ENCODE measurements at regions not wholly inside any gene's neighbourhood (a gene's known extent, or its start where the extent isn't known, plus 50 kb on each side); places are given as distances from the start of the nearest gene placed in this dataset.

DNA sequence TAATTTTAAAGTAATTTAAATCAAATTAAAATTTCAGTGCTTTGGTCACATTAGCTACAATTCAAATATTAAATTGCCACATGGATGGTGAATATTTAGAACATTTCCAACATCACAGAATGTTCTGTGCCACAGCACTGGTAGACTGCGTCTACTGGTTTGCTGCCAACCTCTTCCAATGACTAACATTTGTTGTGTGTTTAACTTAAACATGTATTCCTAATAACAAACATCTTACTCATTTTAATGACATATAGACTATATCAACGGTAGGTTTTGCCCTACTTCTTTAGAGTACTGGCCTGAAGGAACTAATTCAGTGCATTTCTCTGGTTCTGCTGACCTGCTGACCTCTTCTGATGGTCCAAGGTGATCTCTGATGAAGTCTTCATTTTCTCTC lies 157.6 kb downstream of the DCK start:
- no peak overlapping the region for H3K4me3 ChIP-seq (ENCODE audit: low read depth, low read length)

DNA sequence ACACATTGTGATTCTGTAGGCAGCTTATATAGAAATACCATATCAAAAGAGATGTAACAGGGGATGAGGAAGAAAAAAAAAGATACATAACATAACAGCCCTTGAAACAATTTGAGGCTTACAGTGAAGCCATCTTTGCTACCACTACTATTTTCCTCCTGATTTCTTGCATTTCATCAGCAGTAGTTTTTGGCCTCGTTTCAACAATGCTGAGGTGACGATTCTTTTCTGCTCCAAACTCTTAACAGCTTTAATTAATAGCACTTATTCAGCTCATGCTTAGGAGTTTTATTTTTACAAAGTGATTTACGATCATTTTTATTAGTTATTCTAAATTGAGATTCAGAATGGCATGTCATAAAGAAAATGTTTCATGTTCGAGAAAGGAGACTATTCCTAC lies 163.2 kb downstream of the DCK start:
- H3K4me3 ChIP-seq (ENCODE audit: low read depth, low read length) = no peak overlapping the region

DNA sequence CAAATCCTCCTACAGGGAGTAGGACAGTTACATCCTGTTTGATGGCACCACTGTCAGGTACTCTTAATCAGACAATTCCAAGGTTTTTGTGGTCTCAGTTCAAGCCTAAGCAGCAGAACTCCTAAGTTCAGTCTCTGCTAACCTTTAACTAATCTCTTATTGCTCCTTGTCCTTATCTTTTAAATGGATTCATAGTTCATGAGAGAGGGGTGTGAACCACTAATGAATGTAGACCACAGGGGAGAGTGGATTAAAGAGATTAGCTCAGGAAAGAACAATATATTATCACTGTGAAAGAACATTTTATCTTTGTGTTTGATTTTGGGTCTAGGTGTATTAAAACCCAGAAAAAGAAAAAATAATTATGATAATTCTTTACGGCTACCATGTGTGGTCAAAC lies 168.9 kb downstream of the DCK start:
- no peak overlapping the region for H3K4me3 ChIP-seq (ENCODE audit: low read depth, low read length)

DNA sequence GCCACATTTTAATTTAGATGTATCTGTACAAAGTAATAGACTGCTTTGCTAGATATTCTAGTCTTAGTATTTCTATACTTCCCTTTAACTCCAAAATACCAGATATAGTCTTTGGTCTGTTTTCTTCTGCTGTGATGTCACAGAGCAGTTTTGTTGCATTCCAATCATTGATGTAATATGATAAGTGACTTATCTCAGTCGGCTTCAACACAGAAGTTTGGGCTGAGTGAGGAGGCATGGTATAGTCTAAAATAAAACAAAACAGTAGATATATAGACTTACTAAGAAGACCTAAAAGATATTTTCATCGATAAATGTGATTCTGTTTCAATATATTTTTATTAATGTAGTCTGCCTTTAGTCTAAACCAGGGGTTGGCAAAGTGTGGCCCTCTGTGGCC lies 169.9 kb downstream of the DCK start:
- H3K4me3 ChIP-seq (ENCODE audit: low read depth, low read length) = no peak overlapping the region

DNA sequence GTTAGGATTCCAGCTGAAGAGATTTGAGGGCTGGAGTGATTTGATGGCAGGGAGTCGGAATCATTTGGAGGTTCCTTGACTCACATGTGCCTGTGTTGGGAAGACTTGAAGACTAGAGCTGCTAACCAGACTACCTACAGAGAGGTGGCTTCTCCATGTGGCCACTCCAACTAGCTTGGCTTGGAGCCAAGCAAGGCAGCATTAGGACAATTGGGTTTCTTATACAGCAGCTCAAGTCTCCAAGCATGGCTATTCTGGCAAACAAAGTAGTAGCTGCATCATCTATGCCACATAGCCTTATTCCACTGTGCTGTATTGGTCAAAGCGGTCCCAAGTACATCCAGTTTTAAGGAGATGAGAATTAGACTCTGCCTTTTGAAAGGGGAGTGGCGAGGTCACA lies 171.7 kb upstream of the SLC4A4 start:
- no peak overlapping the region for H3K4me3 ChIP-seq (ENCODE audit: low read depth, low read length)

DNA sequence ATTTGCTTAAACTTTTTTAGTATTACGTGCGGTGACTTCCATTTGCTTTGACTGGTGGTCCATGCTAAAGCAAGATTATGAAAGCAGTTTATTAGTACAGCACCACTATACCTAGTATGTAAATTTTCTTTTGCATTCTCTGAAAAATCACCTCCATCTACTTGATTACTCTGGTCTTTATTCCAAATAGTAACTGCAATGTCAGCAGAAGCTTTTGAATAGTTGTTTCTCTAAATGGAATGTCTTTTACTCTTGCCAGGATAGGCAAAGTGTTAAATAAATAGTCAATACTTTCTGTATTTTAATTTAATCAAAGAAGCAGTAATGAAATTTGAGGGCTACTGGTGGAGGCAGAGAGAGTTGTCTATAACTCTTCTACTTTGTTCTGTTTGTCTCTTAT lies 167.2 kb upstream of the SLC4A4 start:
- H3K4me3 ChIP-seq (ENCODE audit: low read depth, low read length) = no peak overlapping the region

DNA sequence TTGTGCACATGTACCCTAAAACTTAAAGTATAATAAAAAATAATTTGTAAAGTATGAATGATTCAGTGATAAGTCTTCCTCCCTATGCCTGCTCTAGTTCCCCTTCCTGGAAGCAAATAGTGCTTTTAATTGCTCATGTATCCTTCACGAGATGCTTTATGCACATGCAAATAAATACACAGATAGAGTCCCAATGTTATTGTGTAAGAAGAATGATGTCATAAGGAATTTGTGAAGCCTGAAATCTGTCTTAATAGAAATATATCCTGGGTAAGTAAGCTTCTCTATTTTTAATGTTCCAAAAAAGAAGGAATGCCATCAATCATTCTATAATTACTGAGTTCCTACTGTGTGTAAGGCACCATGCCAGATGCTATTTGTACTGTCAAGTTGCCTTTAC lies 157.5 kb upstream of the SLC4A4 start:
- no peak overlapping the region for H3K4me3 ChIP-seq (ENCODE audit: low read depth, low read length)

DNA sequence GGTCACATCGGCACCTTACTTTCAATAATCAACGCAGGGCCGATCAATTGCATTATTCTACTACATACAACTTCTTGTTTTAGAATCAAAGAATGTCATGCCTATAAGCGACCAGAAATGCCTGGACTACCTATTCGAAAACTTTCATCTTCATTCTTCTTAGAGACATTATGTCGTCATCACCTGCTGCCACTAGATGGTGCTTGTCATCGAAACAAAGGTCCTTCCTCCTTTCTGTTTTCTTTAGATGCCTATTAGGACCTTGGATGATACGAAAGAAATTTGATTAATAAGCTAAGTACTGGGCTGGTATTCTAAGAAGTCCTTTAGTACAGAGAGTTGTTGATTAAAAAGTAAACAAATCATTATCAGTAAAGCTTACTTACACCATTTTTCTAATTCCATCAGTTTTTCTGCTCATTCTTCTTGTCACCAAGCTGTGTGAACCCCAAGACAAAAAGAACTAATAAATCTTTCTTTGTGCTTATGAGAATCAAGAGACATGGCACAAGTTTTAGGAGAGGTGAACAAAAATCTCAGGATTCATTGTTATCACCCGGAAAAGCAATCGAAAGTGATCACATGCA lies 154.5 kb upstream of the SLC4A4 start:
- H3K4me3 ChIP-seq (ENCODE audit: low read depth, low read length) = no peak overlapping the region

DNA sequence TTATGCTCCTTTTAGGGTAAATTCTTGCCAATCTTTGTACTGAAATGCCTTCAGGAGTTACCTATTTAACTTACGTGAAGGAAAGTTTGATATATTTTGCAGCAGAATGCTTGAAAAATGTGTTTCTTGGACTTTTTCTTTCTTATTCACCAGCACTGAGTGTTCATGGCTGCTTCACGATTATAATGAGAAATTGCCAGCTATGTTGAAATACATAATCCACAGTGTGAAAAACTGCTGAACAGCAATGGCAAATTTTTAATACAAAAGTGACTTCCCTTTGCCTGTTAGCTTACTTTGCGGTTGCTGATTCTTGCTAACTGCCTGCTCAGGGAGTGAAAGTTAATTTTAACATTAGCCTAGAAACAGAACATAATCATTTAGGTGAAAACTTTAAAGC lies 153.8 kb upstream of the SLC4A4 start:
- H3K4me3 ChIP-seq (ENCODE audit: low read depth, low read length) = no peak overlapping the region

DNA sequence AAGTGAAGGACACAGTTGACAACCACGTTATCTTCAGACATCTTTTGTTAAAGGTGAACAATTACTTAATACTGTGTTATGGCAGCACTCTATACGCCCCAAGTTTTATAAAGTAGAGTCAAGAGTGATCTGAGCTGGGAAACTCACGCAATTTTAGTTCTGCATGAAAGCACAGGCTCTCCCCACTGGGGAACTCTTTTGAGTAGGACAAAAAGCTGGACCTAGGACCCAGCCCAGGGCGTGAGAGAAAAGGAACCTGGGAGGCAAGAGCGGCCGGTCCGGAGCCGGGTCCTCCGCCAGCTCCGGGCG lies 152.6 kb upstream of the SLC4A4 start:
- peak overlapping the region; percentile 77 for H3K4me3 ChIP-seq (ENCODE audit: low read depth, low read length)

DNA sequence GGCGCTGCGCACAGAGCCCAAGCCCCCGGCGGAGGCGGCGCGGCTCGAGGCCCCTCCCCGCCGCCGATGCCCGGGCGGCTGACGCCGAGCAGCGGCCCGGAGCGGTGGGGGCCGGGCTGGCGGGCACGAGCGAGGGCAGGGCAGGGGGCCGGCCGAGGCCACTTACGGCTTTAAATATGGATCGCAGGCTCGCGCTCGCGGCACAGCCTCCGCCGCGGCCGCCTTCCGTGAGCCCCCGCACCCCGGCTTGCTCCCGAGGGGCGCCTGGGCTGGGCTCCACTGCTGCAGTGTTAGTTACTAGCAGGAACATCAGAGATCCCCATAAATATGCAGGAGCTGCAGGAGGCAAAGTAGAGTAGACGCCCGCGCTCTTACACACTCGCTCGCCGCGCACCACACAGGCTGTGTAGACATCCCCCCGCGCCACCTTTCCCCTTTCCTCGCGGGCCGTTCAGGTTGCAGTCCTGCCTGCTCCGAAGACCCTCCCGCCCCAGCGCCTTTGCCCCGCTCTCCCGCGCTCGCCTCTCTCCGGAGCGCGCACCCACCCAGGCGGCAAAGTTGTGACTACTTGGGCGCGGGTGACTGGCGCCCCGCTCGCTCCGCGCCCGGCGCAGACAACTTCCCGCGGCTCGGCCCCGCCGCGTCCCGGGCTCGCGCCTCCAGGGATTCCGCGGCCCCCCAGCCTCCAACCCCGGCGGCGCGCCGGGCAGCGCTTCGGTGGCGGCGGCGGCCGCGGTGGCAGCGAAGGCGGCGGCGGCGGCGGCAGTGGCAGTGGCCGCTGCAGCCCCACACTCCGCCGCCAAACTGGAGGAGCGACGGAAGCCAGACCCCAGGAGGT lies 152.0 kb upstream of the SLC4A4 start:
- peak overlapping the region; percentile 77 for H3K4me3 ChIP-seq (ENCODE audit: low read depth, low read length)

DNA sequence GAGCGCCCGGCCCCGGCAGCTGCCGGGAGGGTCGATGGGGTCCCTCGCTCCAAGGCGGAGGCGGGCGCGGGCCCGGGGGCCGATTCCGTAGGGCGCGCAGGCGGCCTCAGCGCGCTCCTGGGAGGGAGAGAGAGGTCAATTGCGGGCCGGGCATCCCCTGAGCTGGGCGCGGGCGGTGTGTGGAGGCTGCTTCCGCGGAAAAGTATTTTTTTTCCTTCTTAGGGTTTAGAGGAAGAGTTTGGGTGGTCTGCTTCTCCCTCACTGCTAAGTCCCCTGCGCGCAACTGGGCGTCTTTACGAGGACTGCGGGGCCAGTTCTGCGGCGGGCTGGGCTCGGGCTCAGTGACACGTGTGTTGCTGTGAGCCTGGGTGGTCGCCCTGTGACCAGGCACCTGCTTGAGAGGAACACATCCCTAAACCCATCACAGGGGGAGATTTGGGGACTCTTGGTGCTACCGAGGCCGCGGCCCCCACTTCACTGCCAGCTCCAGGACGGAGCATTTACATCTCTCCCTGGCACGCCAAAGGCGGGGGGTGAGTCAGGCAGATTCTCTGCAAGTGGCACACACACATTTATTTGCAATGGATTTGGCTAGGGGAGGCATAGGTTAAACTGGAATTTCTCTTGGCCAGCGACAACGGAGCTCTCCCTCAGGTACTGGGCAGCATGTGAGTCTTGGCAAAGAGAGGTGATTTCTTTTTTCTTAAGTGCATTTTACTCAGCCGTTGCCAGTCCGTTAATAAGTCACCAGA lies 151.2 kb upstream of the SLC4A4 start:
- H3K4me3 ChIP-seq (ENCODE audit: low read depth, low read length) = peak overlapping the region; percentile 53

DNA sequence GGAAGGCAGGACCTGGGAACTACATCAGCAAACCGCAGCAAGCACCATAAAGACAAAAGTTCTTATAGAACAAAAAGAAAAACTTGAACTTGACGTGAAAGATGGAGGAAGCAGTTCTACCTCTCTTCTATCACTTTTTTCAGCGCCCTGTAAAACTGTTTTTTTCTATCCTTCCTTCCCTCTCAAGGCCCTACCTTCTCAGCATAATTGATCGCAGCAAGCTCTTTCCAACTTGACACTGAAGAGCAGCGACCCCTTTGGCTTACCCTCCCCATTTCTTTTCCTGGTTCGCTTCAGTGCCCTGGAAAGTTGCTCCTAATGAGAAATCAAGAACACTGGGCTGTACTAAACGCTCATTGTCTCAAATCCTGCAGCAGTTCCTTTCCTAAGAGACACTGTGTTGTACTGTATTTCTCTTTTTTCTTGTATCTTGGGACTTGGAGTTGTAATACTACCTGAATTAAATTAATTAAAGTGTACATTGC lies 150.6 kb upstream of the SLC4A4 start:
- H3K4me3 ChIP-seq (ENCODE audit: low read depth, low read length) = peak overlapping the region; percentile 53

DNA sequence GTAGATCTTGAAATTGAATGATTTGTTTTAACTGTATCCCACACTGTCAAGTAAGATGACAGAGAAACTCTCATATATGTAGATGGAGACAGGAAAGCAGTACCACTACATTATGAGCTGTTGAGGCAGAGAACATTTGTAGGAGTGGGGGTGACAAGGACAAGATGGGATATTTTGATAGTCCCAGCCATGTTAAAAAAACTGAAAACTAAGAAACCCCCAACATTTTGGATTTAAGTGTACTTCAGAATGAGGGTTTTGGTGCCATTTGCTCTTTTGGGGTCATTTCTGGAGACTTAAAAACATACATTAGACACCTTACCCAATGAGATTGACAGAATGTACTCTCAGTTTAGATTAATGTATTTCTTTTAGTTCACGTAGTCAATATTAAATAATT lies 149.9 kb upstream of the SLC4A4 start:
- no peak overlapping the region for H3K4me3 ChIP-seq (ENCODE audit: low read depth, low read length)

DNA sequence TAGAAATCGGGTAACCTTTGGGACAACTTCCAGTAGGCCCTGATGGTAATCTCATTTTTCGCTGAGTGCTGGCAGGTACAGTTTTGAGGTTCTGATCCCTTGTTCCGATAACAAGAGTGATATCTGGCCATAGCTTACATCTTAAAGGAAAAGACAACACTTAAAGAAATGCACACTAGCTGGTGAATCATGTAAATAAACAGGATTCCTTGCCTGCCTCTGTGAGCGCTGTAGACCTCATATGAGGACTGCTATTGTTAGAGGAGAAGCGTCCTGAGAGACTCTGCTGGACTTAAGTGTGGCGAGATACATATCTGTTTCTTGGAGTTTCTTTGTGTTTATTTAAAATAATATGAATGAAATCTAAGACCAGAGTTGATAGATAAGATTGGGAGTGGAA lies 149.3 kb upstream of the SLC4A4 start:
- no peak overlapping the region for H3K4me3 ChIP-seq (ENCODE audit: low read depth, low read length)

DNA sequence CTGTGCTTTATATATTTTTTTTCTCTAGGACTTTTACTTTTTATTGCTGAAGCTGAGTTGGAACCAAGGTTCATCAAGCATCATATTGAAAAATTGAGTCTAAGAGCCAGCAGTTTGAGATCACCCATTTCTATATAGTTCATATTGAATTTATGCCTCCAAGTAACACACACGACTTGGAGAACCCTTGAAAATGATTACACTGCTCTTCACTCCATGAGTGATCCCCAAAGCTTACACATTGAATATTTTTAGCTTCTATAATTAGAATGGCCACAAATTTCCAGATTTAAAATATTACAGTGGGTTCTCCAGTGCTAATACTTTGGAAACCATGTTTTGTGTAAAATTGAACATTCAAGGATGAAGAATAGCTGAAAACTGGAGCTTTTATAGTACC lies 144.4 kb upstream of the SLC4A4 start:
- H3K4me3 ChIP-seq (ENCODE audit: low read depth, low read length) = no peak overlapping the region

DNA sequence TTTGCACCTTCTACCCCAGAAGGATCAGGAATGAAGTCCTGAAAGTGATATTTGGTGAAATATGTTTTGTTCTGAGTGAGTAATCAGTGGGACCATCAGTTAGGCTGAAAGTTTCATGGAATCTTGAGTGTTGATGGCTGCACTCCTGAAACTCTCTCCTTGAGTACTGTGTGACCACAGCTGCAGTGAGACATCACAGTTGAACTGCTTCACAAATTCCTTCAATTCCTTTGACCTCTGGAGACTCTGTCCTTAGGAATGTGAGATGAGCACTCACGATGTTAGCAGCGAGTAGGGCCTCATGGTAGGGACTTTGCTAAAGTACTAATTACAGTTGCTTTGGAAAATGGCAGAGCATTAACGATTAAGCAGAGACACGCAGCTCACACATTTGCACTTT lies 142.9 kb upstream of the SLC4A4 start:
- no peak overlapping the region for H3K4me3 ChIP-seq (ENCODE audit: low read depth, low read length)

DNA sequence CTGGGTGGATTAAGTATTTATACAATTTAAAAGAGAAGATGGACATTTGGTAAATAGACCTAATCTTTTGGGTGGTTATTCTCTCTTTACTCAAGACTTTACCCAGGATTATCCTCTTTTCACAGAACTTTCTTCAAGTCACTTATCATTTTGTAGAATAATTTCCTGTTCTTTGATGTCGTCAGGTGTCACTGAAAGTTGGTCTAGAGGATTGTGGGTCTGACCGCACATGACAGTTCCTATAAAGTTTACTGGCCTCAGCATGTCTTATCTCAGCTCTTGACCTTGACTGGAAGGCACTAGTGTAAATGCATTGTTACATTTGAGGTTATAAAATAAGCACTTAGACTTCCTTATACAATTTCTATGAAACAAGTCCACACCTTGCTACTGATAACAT lies 139.9 kb upstream of the SLC4A4 start:
- no peak overlapping the region for H3K4me3 ChIP-seq (ENCODE audit: low read depth, low read length)

DNA sequence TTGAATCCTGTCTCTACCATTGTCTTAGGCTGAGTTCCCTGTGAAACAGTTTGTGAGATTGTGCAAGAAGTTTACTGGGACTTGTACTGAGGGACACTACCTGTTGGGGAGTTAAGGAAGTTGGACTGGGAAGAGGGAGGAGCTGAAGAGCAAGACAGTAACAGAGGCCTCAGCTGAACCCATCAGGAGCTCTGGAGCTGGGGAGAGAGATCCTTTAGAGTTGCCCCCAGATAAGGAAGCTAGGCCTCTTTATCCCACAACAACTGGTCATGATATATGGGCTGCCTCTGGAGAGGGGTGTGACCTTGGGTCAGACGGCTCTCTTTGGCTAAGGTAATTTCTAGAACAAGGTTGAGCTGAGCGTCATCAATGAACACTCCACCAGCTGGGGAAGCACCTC lies 137.8 kb upstream of the SLC4A4 start:
- H3K4me3 ChIP-seq (ENCODE audit: low read depth, low read length) = no peak overlapping the region

DNA sequence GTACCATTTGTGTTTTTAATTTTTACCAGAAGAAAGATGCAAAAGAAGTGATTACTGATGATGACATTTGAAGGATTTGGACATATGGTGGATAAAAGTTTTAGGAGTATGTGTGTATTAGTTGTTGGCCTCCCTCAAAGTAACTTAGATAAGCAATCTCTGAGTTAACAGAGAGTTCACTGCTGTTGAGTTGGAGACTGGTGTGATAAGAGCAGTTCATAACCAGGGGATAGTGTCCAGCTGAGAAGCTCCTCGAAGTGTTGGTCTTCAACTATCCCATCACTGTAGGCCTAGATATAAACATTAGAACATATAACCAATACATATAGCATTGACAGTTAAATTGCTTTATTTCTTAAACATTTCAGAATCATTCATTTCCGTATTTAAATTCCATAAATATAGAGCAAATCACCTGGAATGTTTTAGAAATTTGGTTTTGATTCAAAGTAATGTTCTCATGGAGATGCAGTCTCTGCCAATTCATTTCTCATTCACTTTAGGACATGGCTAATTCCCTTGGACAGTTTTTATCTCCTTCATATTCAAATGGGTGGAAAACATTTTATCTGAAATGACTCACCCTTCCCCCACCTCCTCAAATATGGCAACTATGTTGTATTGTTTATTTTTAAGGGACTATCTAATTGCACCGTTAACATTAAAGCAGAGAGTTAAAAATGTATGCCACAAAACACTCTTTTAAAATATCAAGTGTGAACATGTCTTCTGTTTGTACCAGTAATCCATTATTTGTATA lies 136.8 kb upstream of the SLC4A4 start:
- H3K4me3 ChIP-seq (ENCODE audit: low read depth, low read length) = no peak overlapping the region

DNA sequence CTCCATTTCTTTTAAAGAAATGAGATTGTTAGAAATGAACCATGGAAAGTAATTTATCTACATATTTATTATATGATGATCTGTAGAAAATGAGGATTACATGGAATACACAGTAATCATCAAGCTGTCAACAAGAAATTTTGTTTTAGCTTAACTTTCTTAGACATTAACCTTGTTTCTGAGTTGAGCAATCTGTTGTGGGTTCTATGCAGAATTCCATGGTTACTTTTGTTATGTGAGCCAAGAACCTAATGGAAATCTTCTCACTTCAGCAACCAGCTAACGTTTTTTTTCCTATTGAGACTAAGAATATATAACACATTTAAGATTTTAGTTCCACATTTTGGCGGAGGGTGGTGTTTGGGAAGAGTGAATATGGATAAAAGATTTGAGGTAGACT lies 136.1 kb upstream of the SLC4A4 start:
- H3K4me3 ChIP-seq (ENCODE audit: low read depth, low read length) = no peak overlapping the region
